CD4-positive, CD25-positive, alpha-beta regulatory T cell (primary cell): ENCODE measurements at regions not wholly inside any gene's neighbourhood (a gene's known extent, or its start where the extent isn't known, plus 50 kb on each side); places are given as distances from the start of the nearest gene placed in this dataset.
A peak's percentile ranks its signal among the peaks of the same experiment; 100 is the strongest.

Experiments
- ATAC-seq, 2 donors: fragments of 150-1000 bp; cut with Tn5 transposase; one replicate each; pipeline ENCODE4 v1.10.0; 2021; ENCODE audit warnings: low read depth in 2 of 2, moderate number of reproducible peaks in 2 of 2, moderate library complexity in 1 of 2
- DNase-seq, 3 donors: peaks; one replicate each; pipeline versions ENCODE4 v3.0.0 to v3.0.0-alpha.2; 2012 to 2022; ENCODE audit warnings: mixed read lengths in 1 of 3
- H3K27ac ChIP-seq: one replicate; pipeline ENCODE4 v1.7.0; 2013; ENCODE audit warnings: mild to moderate bottlenecking, low read length; ENCODE audit not compliant: insufficient read depth, poor library complexity, severe bottlenecking
- H3K27me3 ChIP-seq: one replicate; pipeline ENCODE4 v1.7.0; 2013; ENCODE audit warnings: low read length; ENCODE audit not compliant: control insufficient read depth, insufficient read depth
- H3K36me3 ChIP-seq: one replicate; pipeline ENCODE4 v1.7.0; 2013; ENCODE audit warnings: mild to moderate bottlenecking, low read length, moderate library complexity; ENCODE audit not compliant: control insufficient read depth, insufficient read depth
- H3K4me1 ChIP-seq: 2 replicates; pipeline ENCODE4 v1.7.0; 2013; ENCODE audit warnings: mild to moderate bottlenecking, low read length; ENCODE audit not compliant: insufficient read depth, control insufficient read depth, poor library complexity, severe bottlenecking
- H3K4me3 ChIP-seq: one replicate; pipeline ENCODE4 v1.7.0; 2013; ENCODE audit warnings: low read depth, mild to moderate bottlenecking, low read length, moderate library complexity
- H3K9me3 ChIP-seq, 2 experiments: 1 replicate in 1 of 2; 2 replicates in 1 of 2; pipeline ENCODE4 v1.7.0; 2013; ENCODE audit warnings: low read length in 2 of 2, mild to moderate bottlenecking in 1 of 2, moderate library complexity in 1 of 2; ENCODE audit not compliant: control insufficient read depth in 2 of 2
- H3K27ac Mint-ChIP-seq, 3 donors: one replicate each; pipeline ENCODE4 v1.8.0; 2020 to 2022; ENCODE audit warnings: mild to moderate bottlenecking in 3 of 3, mixed read lengths in 3 of 3, moderate library complexity in 2 of 3
- H3K27me3 Mint-ChIP-seq: one replicate; pipeline ENCODE4 v1.8.0; 2022; ENCODE audit warnings: mild to moderate bottlenecking, mixed read lengths
- H3K36me3 Mint-ChIP-seq: one replicate; pipeline ENCODE4 v1.8.0; 2020; ENCODE audit warnings: mixed read lengths
- H3K4me1 Mint-ChIP-seq, 4 donors: one replicate each; pipeline ENCODE4 v1.8.0; 2020 to 2022; ENCODE audit warnings: mixed read lengths in 4 of 4, mild to moderate bottlenecking in 1 of 4
- H3K4me3 Mint-ChIP-seq, 4 donors: one replicate each; pipeline ENCODE4 v1.8.0; 2020 to 2022; ENCODE audit warnings: mild to moderate bottlenecking in 4 of 4, mixed read lengths in 4 of 4, moderate library complexity in 3 of 4
- H3K9me3 Mint-ChIP-seq, 7 donors: one replicate each; pipeline ENCODE4 v1.8.0; 2020 to 2022; ENCODE audit warnings: mixed read lengths in 7 of 7, mild to moderate bottlenecking in 3 of 7, moderate library complexity in 2 of 7

DNA sequence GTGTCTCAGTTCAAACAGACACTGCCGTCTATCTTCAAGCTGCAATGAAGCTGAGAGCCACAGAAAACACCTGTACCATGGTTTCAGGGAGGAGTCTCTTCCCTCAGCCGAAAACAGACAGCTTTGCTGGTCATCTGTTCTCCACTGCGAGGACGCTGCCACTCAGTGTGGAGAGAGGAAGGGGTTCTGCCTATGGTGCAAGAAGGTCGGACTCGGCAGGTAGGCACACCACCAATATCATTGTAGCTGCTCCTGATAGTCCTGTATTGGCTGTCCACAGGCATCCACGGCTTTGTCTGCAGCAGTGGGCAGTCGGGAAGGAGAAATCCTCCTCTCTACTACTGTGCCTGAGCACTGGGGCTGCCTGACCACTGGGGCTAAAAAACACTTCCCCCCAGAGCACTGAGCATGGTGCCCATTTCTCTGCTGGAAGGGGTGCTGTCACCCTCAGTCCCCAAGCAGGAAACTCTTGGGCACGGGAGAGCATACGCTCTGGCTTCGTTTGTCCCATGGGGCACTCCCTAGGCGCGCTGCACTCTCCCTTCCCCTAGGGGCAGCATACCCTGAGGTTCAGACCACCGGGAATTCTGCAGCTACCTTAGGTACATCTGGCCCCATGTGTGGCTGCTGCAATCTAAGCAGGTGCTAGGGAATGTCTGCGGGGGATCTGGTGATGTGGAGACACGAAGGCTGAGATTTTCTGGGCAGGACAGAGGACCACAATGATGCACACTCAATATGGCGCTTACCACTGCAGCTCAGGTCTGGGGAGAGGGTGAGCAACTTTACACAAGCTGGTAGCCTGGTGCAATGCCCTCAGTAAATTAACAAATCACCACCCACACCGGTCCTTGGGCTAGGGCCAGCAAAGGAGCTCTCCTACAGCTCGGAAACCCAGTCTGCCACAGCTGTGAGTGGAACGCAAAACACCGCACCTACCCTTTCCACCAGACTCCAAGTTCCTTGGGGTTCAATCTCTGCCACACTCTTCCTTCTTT, 880.9 kb upstream of the SEMA6A start:
- Mint-ChIP-seq H3K27me3 (no peaks in the 10 kb centered on the region), H3K36me3 (no peaks in the 10 kb centered on the region), H3K4me1 (peaks cover 0 to 6% (median 2%) of the 10 kb centered on the region in 4 donors), H3K27ac (no peak overlapping the region), H3K4me3 (peak overlapping the region in 3 of 4 donors; percentile 47 to 70 (median 68)), H3K9me3 (peaks cover 0 to 1% (median 0%) of the 10 kb centered on the region in 7 donors)
- DNase-seq (no peak), ATAC-seq (peak in 1 of 2 donors; percentile 22)
- no peaks in the 10 kb centered on the region for H3K4me1 ChIP-seq
- H3K4me3 ChIP-seq = peak overlapping the region; percentile 39
- no peak overlapping the region for H3K27ac ChIP-seq
- no peaks in the 10 kb centered on the region for H3K9me3 ChIP-seq
- no peaks in the 10 kb centered on the region for H3K36me3 ChIP-seq
- H3K27me3 ChIP-seq = no peaks in the 10 kb centered on the region

DNA sequence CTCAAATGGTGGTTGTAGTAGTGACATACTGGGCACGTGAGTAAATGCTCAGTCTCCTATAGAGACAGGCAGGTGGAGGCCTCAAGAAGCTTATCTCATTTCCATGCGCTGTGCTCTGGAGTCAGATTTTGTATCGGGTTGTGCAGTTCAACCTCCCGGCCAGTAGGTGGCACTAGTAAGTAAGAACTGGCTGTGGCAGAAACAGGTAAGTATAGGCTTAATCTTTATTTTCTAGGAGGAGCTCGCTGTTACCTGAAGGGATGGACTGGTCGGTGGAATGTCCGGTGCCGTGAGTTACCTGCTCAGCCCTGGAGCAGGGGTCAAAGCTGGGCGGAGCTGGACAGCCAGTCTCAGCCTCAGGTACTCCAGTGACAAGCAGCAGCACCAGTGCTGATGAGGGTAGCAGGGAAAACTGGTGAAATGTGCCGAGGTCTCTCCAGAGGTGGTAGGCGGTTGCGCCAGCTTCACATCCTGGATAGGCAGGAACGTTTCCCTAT, 880.1 kb upstream of the SEMA6A start:
- Mint-ChIP-seq H3K9me3 (peaks cover 0 to 1% (median 0%) of the 10 kb centered on the region in 7 donors), H3K36me3 (no peaks in the 10 kb centered on the region), H3K4me3 (peak overlapping the region in 3 of 4 donors; percentile 47 to 70 (median 68)), H3K4me1 (peaks cover 0 to 6% (median 2%) of the 10 kb centered on the region in 4 donors), H3K27ac (no peak overlapping the region), H3K27me3 (no peaks in the 10 kb centered on the region)
- Histone ChIP-seq H3K27ac (no peak overlapping the region), H3K4me3 (peak overlapping the region; percentile 39), H3K27me3 (no peaks in the 10 kb centered on the region), H3K9me3 (no peaks in the 10 kb centered on the region), H3K4me1 (no peaks in the 10 kb centered on the region), H3K36me3 (no peaks in the 10 kb centered on the region)
- DNase-seq (peak in 2 of 3 donors; percentile 35 to 52), ATAC-seq (peak; percentile 59 to 71)

DNA sequence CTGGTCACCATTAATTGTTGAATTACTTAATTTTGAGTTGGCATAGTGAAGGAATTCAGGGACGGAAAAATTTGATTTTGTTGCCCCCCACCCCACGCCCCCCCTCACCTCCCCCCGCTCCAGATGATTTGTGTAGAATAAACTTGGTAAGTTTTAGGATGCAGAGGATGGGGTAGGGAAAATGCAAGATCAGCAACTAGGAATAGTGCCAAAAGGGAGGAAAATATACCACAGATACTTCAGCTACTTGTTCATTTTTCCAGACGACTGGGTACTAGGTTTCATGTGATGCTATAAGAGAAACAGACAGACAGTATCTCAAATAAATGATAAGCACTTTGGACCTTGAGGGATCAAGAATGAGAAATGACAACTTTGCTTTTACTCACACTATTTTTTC, 862.2 kb upstream of the SEMA6A start:
- Mint-ChIP-seq H3K9me3 (peaks cover 0 to 5% (median 1%) of the 10 kb centered on the region in 7 donors), H3K27ac (no peak overlapping the region), H3K4me3 (no peak overlapping the region), H3K27me3 (no peaks in the 10 kb centered on the region), H3K36me3 (no peaks in the 10 kb centered on the region), H3K4me1 (no peaks in the 10 kb centered on the region)
- no peaks in the 10 kb centered on the region for H3K9me3 ChIP-seq
- H3K27ac ChIP-seq = no peak overlapping the region
- no peaks in the 10 kb centered on the region for H3K4me1 ChIP-seq
- no peak for DNase-seq
- no peak for ATAC-seq
- H3K36me3 ChIP-seq = no peaks in the 10 kb centered on the region
- no peaks in the 10 kb centered on the region for H3K27me3 ChIP-seq
- H3K4me3 ChIP-seq = no peak overlapping the region

DNA sequence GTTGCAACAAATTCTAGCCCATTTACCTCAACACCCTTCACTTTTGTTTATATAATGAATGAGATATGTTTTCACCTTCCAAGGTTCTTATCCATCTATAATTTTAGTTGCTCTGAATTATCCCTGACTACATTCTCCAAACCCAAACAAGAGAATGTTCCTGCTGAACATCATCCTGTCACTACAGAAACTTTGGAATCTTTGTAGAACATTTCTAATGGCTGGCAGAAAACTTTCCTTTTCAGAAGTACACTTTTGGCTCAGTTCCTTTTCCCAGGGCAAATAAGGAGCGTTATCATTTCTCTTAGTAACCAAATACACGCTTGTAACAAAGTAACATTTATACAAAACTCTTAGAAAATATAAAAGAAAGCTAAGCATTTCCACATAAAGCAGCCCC, 860.6 kb upstream of the SEMA6A start:
- H3K9me3 ChIP-seq = no peaks in the 10 kb centered on the region
- H3K27me3 ChIP-seq = no peaks in the 10 kb centered on the region
- peaks cover 0 to 2% (median under 1%) of the 10 kb centered on the region in 7 donors for H3K9me3 Mint-ChIP-seq
- DNase-seq (no peak), ATAC-seq (no peak)
- H3K27ac Mint-ChIP-seq = no peak overlapping the region
- H3K27ac ChIP-seq = no peak overlapping the region
- H3K4me1 Mint-ChIP-seq = no peaks in the 10 kb centered on the region
- no peak overlapping the region for H3K4me3 ChIP-seq
- H3K36me3 Mint-ChIP-seq = no peaks in the 10 kb centered on the region
- no peaks in the 10 kb centered on the region for H3K4me1 ChIP-seq
- no peak overlapping the region for H3K4me3 Mint-ChIP-seq
- no peaks in the 10 kb centered on the region for H3K27me3 Mint-ChIP-seq
- no peaks in the 10 kb centered on the region for H3K36me3 ChIP-seq

DNA sequence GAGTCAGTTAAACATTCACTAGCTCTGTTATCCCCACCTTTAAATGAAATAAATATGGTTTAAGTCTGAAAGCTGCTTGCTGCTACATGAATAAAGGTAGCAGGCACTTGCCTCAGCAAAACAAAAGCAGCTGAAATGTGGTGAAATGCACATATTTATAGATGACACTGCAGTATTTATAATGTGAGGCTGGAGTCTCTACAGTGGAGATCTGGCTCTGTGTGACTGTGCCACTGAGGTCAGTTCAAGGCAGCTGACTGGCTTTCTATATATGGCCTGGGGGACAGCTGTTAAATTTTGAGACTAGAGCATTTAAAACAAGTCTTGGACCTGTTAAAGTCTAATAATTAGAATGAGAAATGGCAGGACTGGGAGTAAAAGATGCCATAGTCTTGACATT, 859.6 kb upstream of the SEMA6A start:
- no peaks in the 10 kb centered on the region for H3K9me3 ChIP-seq
- no peak overlapping the region for H3K27ac ChIP-seq
- no peak overlapping the region for H3K4me3 Mint-ChIP-seq
- DNase-seq = no peak
- peaks cover 0 to 2% (median 1%) of the 10 kb centered on the region in 7 donors for H3K9me3 Mint-ChIP-seq
- H3K27me3 ChIP-seq = no peaks in the 10 kb centered on the region
- no peak overlapping the region for H3K27ac Mint-ChIP-seq
- H3K36me3 Mint-ChIP-seq = no peaks in the 10 kb centered on the region
- H3K4me3 ChIP-seq = no peak overlapping the region
- no peaks in the 10 kb centered on the region for H3K4me1 ChIP-seq
- ATAC-seq = no peak
- no peaks in the 10 kb centered on the region for H3K36me3 ChIP-seq
- H3K4me1 Mint-ChIP-seq = no peaks in the 10 kb centered on the region
- no peaks in the 10 kb centered on the region for H3K27me3 Mint-ChIP-seq

DNA sequence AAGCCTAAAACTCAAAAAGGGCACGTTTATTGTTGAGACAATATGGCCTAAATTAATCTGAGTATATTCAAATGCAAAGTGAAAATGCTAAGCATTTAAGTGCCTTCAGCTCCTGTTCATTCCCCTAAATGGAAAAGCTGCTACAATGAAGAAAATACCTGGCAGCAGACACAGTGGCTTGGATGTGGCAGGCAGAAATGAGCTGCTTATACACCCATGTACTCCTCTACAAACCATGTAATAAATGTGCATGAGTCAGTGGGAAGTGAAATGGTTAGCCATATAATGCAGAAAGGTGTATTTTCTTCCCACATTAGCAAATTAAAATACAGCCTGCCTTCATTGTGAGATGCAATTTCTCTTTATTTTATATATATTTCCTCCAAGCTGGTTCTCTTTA, 859.2 kb upstream of the SEMA6A start:
- Histone ChIP-seq H3K4me1 (no peaks in the 10 kb centered on the region), H3K9me3 (no peaks in the 10 kb centered on the region), H3K27me3 (no peaks in the 10 kb centered on the region), H3K36me3 (no peaks in the 10 kb centered on the region), H3K27ac (no peak overlapping the region), H3K4me3 (no peak overlapping the region)
- H3K36me3 Mint-ChIP-seq = no peaks in the 10 kb centered on the region
- H3K27ac Mint-ChIP-seq = no peak overlapping the region
- ATAC-seq (no peak), DNase-seq (no peak)
- H3K27me3 Mint-ChIP-seq = no peaks in the 10 kb centered on the region
- H3K4me1 Mint-ChIP-seq = no peaks in the 10 kb centered on the region
- no peak overlapping the region for H3K4me3 Mint-ChIP-seq
- peaks cover 0 to 2% (median 1%) of the 10 kb centered on the region in 7 donors for H3K9me3 Mint-ChIP-seq

DNA sequence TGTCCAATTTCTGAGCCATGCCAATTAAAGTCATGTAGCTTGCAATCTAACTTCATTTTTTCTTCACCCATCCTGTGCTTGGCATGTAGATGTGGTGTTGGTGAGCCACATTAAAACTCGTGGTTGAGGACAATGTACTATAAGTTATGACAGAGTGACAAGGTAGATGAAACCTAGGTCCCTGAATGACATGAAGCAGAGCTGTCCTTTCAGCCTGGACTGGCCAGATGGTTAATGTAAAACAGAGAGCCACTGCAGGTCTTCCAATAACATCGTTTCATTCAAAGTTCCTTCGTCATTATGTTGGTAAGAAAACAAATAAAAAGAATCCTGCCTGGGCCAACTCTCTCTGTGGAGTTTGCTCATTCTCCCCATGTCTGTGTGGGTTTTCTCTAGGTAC, 856.5 kb upstream of the SEMA6A start:
- H3K27ac Mint-ChIP-seq = no peak overlapping the region
- no peaks in the 10 kb centered on the region for H3K27me3 ChIP-seq
- DNase-seq (no peak), ATAC-seq (no peak)
- H3K9me3 Mint-ChIP-seq = peaks cover 0 to 4% (median 1%) of the 10 kb centered on the region in 7 donors
- no peaks in the 10 kb centered on the region for H3K4me1 ChIP-seq
- no peaks in the 10 kb centered on the region for H3K27me3 Mint-ChIP-seq
- no peak overlapping the region for H3K4me3 Mint-ChIP-seq
- H3K27ac ChIP-seq = no peak overlapping the region
- H3K4me3 ChIP-seq = no peak overlapping the region
- no peaks in the 10 kb centered on the region for H3K4me1 Mint-ChIP-seq
- no peaks in the 10 kb centered on the region for H3K9me3 ChIP-seq
- no peaks in the 10 kb centered on the region for H3K36me3 ChIP-seq
- H3K36me3 Mint-ChIP-seq = no peaks in the 10 kb centered on the region
